GM23248 (cell line): ENCODE measurements at regions not wholly inside any gene's neighbourhood (a gene's known extent, or its start where the extent isn't known, plus 50 kb on each side); places are given as distances from the start of the nearest gene placed in this dataset.

Source experiments
- DNase-seq: peaks from one replicate; pipeline ENCODE4 v3.0.0-alpha.2; 2015
- H2AFZ ChIP-seq: fragments of 200-600 bp; sonication (generic); 2 replicates; pipeline ENCODE4 v1.6.1; 2016; ENCODE audit warnings: antibody characterized with exemption
- H3F3A ChIP-seq: fragments of 200-600 bp; sonication (generic); 2 replicates; pipeline ENCODE4 v1.6.1; 2016; ENCODE audit warnings: mild to moderate bottlenecking, antibody characterized with exemption, mixed run types; ENCODE audit not compliant: insufficient read depth
- H3K27ac ChIP-seq: fragments of 200-600 bp; sonication (generic); 2 replicates; pipeline ENCODE4 v1.5.1; 2016; ENCODE audit warnings: mild to moderate bottlenecking
- H3K27me3 ChIP-seq: fragments of 200-600 bp; sonication (generic); replicated peaks from 2 replicates; pipeline ENCODE4 v1.6.1; 2016; ENCODE audit warnings: mild to moderate bottlenecking; ENCODE audit not compliant: insufficient read depth
- H3K36me3 ChIP-seq: fragments of 200-600 bp; sonication (generic); 2 replicates; pipeline ENCODE4 v1.6.1; 2016; ENCODE audit warnings: low read depth, mild to moderate bottlenecking
- H3K4me1 ChIP-seq: fragments of 200-600 bp; sonication (generic); 2 replicates; pipeline ENCODE4 v1.6.1; 2016; ENCODE audit warnings: mild to moderate bottlenecking; ENCODE audit not compliant: insufficient read depth
- H3K4me2 ChIP-seq: fragments of 200-600 bp; sonication (generic); one replicate; pipeline ENCODE4 v1.6.1; 2016; ENCODE audit warnings: mild to moderate bottlenecking; ENCODE audit not compliant: unreplicated experiment
- H3K4me3 ChIP-seq: fragments of 200-600 bp; sonication (generic); 2 replicates; pipeline ENCODE4 v1.5.1; 2016; ENCODE audit warnings: mild to moderate bottlenecking
- H3K79me2 ChIP-seq: fragments of 200-600 bp; sonication (generic); 2 replicates; pipeline ENCODE4 v1.6.1; 2016; ENCODE audit warnings: mild to moderate bottlenecking; ENCODE audit not compliant: insufficient read depth
- H3K9ac ChIP-seq: fragments of 200-600 bp; sonication (generic); 2 replicates; pipeline ENCODE4 v1.6.1; 2016; ENCODE audit warnings: mild to moderate bottlenecking
- H3K9me2 ChIP-seq: fragments of 200-600 bp; sonication (generic); 2 replicates; pipeline ENCODE4 v1.6.1; 2016; ENCODE audit warnings: mixed run types, mild to moderate bottlenecking, moderate library complexity; ENCODE audit not compliant: insufficient read depth
- H3K9me3 ChIP-seq: fragments of 200-600 bp; sonication (generic); one replicate; pipeline ENCODE4 v1.6.1; 2017; ENCODE audit warnings: low read depth
- H4K20me1 ChIP-seq: fragments of 200-600 bp; sonication (generic); 2 replicates; pipeline ENCODE4 v1.6.0; 2016; ENCODE audit not compliant: insufficient read depth
- EZH2 ChIP-seq: fragments of 200-600 bp; sonication (generic); IDR thresholded peaks from 2 replicates; pipeline ENCODE4 v1.6.1; 2018; ENCODE audit warnings: antibody characterized with exemption, mild to moderate bottlenecking; ENCODE audit not compliant: insufficient read depth, poor library complexity, severe bottlenecking
- EZH2phosphoT487 ChIP-seq: fragments of 200-600 bp; sonication (generic); IDR thresholded peaks from 2 replicates; pipeline ENCODE4 v1.6.1; 2018; ENCODE audit warnings: antibody characterized with exemption, moderate library complexity, mild to moderate bottlenecking, low read depth; ENCODE audit not compliant: insufficient read depth
- WGBS, 2 experiments: methylation state at CpG; one replicate each; pipeline ENCODE4 v1.1.6; 2015 to 2017; ENCODE audit warnings: low lambda C conversion rate in 2 of 2, low coverage in 1 of 2; ENCODE audit errors: missing lambda C conversion rate in 2 of 2; 5-methylcytosine and 5-hydroxymethylcytosine counted together
- in situ Hi-C: fragments of 300-500 bp; cut with MboI; formaldehyde crosslinking; loops from 2 replicates; pipeline ENCODE4 v1.15.0; 2020

GRCh38 chr14:87059060-87059839, 933.7 kb downstream of the GALC start:
- Histone ChIP-seq H3K79me2 (no peaks in the 10 kb centered on the region), H3K4me2 (no peak overlapping the region), H3F3A (no peaks in the 10 kb centered on the region), H3K36me3 (no peaks in the 10 kb centered on the region), H3K4me3 (no peak overlapping the region), H3K27ac (no peak overlapping the region), H3K9ac (no peak overlapping the region), H3K4me1 (no peaks in the 10 kb centered on the region), H2AFZ (no peak overlapping the region), H4K20me1 (no peaks in the 10 kb centered on the region), H3K9me3 (no peaks in the 10 kb centered on the region), H3K27me3 (no peaks in the 10 kb centered on the region), H3K9me2 (no peaks in the 10 kb centered on the region)
- WGBS, 2 experiments, result 9 to 11% methylated on average over 5 of the region's 5 CpGs
- TF ChIP-seq EZH2, result no peak
- no peak for DNase-seq
- in situ Hi-C loops, result no loop called here

- Histone ChIP-seq H3K9me2 (no peaks in the 10 kb centered on the region), H3K36me3 (no peaks in the 10 kb centered on the region), H3K27me3 (no peaks in the 10 kb centered on the region), H3K79me2 (no peaks in the 10 kb centered on the region), H3K4me1 (no peaks in the 10 kb centered on the region), H4K20me1 (no peaks in the 10 kb centered on the region), H3K4me3 (no peak overlapping the region), H3K9me3 (no peaks in the 10 kb centered on the region), H3K9ac (no peak overlapping the region), H2AFZ (no peak overlapping the region), H3K4me2 (no peak overlapping the region), H3K27ac (no peak overlapping the region), H3F3A (no peaks in the 10 kb centered on the region)
- WGBS, 2 experiments, result 28 to 31% methylated on average over 2 of the region's 2 CpGs
- no peak for DNase-seq
- in situ Hi-C loops, result no loop called here
- TF ChIP-seq EZH2 (no peak), EZH2phosphoT487 (no peak)
These were observed 938.0 kb downstream of the GALC start for GRCh38 chr14:87055007-87055406.

GRCh38 chr14:87052646-87053225, 940.2 kb downstream of the GALC start:
- H3K9me3 ChIP-seq, result no peaks in the 10 kb centered on the region
- H2AFZ ChIP-seq, result no peak overlapping the region
- 55 to 61% methylated on average over 1 of the region's 1 CpG for WGBS, 2 experiments
- no peaks in the 10 kb centered on the region for H3K4me1 ChIP-seq
- H3K79me2 ChIP-seq, result no peaks in the 10 kb centered on the region
- H3K4me3 ChIP-seq, result no peak overlapping the region
- H3K27me3 ChIP-seq, result no peaks in the 10 kb centered on the region
- no peak for DNase-seq
- TF ChIP-seq EZH2phosphoT487 (no peak), EZH2 (no peak)
- in situ Hi-C loops, result no loop called here
- H4K20me1 ChIP-seq, result no peaks in the 10 kb centered on the region
- H3K9me2 ChIP-seq, result no peaks in the 10 kb centered on the region
- H3F3A ChIP-seq, result no peaks in the 10 kb centered on the region
- no peaks in the 10 kb centered on the region for H3K36me3 ChIP-seq
- H3K4me2 ChIP-seq, result no peak overlapping the region
- no peak overlapping the region for H3K27ac ChIP-seq
- no peak overlapping the region for H3K9ac ChIP-seq

- Histone ChIP-seq H3K27ac (no peak overlapping the region), H2AFZ (no peak overlapping the region), H3K9ac (no peak overlapping the region), H3K79me2 (no peaks in the 10 kb centered on the region), H3K36me3 (no peaks in the 10 kb centered on the region), H3K9me2 (no peaks in the 10 kb centered on the region), H3K9me3 (no peaks in the 10 kb centered on the region), H3K4me1 (no peaks in the 10 kb centered on the region), H3F3A (no peaks in the 10 kb centered on the region), H3K27me3 (no peaks in the 10 kb centered on the region), H3K4me3 (no peak overlapping the region), H3K4me2 (no peak overlapping the region), H4K20me1 (no peaks in the 10 kb centered on the region)
- no peak for DNase-seq
- TF ChIP-seq EZH2 (no peak), EZH2phosphoT487 (no peak)
- in situ Hi-C loops, result no loop called here
- WGBS, 2 experiments, result 9 to 13% methylated on average over 1 of the region's 1 CpG
These were observed 942.6 kb downstream of the GALC start for GRCh38 chr14:87050421-87050820.
